Lung microvascular endothelial cell (primary cell): ENCODE measurements at regions not wholly inside any gene's neighbourhood (a gene's known extent, or its start where the extent isn't known, plus 50 kb on each side); places are given as distances from the start of the nearest gene placed in this dataset.

Experiments used
- DNase-seq, 2 donors: peaks; one replicate each; pipeline versions ENCODE4 v3.0.0 to v3.0.0-alpha.2; 2010; ENCODE audit warnings: low read depth in 2 of 2

DNA sequence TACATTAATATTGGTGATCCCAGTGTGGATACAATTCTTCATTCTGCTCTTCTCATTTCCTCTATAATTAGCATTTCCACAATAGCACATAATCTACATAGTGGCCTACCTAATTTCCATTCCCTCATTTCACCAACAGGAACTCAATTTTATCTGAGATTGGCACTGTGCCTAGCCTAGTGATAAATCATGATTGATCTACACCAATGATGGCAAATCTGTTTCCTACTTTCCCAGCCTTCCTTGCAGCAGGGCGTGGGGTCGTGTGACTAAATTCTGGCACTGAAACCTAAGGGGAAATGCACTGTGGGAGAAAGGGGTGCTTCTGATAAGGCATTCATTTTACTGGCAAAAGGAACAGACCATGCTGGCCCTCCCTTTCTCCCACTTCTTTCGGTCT, 66.6 kb upstream of the TOM1L1 start:
- no peak for DNase-seq

DNA sequence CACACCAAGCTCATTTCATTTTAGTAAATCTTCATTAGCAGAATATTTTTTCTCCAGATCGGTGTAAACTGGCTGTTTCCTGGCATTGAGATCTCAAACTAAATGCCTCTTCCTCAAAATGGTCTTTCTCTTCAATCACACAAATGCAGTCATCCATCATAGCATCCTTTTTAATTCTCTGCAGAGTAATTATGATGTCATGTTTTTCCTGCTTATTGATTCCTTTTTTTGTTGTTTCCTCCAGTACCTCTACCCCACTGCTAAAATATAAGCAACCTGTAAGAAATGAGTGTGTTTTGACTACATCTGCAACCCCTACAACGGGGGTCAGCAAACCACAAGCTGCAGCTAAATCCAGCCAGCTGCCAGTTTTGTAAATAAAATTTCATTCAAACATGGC, 65.6 kb upstream of the TOM1L1 start:
- DNase-seq = no peak

DNA sequence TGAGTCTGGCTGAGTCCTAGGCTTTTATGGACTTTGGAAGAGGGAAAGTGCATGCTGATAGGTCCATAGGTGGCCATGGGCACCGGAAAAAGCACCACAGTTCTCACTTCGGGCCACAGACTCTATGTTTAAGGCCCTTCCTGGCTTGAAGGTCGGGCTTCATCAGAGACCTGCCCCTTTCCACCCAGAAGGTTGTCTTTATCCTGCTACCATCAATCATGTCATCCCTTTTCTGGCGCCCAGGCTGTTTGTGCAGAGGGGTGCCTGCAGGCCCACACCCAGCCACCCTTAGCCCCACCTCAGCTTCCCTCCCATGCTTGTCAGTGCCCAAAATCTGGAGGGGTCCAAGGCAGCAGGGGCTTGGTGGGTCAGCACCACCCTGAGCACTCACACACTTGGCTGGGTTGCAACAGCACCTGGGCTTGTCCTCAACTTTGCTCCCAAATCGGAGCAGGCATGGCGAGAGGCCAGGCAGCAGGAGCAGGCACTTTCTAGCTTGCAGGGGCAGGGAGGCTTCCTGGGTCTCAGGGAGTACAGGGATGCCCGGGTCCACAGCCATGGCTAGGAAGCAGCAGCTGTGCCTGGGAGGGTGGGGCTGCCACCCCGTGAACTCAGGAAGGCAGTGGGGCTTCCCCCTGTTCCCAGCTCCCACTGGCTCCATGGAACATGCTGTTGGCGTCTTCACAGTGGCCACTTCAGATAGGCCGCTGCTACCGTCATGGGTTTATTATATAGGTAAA, 63.8 kb upstream of the TOM1L1 start:
- DNase-seq = no peak

DNA sequence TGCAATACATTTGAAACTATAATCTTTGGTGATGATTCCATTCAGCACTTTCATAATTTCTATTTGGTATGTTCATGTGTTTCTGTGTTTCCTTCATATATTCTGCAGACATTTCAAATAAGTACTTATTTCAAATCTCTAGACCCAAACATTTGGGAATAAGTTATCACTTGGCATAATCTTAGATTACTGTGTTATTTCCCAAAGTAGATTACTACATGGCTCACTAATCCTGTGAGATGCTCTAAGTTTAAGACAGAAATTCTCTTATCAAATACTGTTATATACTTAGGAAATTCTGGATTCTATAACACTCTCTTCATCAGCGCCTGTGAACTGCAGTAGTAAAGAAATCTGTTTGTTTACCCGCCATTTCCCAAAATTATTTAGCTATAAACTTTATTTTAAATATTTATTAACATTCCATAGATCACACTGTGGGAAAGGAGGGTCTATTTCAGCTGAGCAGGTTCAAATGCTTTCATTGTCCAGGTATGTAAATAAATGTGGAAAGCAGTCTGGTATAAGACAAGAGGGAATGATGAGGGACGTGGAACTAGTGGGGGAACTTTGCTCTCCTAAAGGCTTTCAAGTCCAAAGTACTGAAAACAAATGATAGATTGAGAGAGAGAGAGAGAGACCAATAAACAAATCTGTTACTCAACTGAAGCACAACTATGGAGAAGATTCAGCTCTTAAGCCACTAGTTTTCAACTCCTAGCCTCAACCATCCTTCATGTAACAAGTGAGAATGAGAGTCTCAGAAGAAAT, 61.8 kb upstream of the TOM1L1 start:
- DNase-seq = no peak

DNA sequence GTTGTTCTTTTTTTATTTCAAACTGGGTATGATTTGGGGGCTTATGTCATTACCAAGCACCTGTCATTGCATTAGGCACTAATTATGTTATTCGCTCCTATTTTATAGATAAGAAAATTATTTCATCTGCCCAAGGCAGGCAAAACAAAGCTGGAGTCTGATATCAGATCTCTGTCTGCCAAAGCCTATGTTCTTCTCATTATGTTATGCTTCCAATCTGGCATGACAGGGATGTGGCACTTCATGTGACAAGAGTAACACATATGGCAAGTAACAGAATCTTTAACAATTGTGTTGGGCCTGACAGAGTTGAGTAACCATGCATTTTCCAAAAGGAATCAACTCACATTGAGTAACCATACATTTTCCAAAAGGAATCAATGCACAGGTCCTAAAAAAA, 61.2 kb upstream of the TOM1L1 start:
- no peak for DNase-seq

DNA sequence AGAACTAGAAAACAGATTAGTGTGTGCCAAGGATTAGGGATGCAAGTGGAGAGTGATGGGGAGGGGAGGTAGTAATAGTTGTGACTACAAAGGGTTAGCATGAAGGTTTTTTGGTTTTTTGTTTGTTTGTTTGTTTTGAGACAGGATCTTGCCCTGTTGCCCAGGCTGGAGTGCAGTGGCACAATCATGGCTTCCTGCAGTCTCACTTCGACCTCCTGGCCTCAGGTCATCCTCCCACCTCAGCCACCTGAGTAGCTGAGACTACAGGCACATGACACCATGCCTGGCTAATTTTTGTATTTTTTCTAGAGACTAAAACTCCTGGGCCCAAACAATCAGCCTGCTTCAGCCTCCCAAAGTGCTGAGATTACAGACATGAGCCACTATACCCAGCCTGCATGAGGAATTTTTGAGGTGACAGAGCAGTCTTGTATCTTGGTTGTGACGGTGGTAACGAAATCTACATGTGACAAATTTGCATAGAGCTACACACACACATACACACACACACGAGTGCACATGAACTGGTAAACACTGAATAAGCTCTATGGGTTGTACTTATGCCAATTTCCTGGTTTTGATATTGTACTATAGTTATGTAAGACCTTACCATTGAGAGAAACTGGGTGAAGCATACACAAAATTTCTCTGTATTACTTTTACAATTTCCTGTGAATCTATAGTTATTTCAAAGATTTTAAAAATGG, 59.6 kb upstream of the TOM1L1 start:
- DNase-seq = no peak

DNA sequence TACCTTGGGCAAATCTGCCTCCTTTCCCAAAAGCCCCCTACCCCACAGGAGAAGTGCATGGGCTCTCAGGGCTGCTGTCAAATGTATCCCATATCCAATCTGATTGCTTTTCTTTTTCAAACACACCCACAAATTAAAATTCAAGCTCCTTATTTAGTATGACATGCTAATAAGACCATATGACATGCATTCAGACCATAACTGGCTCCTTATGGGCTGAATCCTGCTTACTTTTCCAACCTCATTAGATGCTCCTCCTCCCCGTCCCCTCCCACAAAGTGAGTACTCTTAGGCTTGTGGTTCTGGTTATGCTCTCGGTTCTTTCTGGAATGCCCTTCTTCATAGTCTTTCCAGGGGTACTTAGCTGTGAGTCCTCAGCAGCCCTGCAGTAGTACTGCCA, 59.0 kb upstream of the TOM1L1 start:
- DNase-seq = no peak

DNA sequence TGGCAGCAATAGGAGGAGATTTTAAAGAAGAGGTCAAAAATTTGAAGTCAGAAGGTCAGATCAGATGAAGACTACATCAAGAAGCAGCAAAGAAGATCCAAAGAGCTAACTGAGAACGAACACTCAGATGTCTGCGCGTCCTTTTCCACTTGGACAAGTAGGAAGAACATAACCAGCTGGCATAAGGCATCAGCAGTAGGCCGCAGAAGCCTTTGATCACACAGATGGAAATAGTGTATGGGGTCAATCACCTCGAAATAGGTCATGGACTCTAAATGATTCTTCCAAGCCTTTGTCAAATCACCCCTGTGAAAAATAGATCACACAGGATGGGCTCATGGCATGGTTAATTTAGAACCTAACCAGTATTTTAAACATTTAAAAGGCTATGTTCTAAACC, 56.4 kb upstream of the TOM1L1 start:
- DNase-seq = no peak

DNA sequence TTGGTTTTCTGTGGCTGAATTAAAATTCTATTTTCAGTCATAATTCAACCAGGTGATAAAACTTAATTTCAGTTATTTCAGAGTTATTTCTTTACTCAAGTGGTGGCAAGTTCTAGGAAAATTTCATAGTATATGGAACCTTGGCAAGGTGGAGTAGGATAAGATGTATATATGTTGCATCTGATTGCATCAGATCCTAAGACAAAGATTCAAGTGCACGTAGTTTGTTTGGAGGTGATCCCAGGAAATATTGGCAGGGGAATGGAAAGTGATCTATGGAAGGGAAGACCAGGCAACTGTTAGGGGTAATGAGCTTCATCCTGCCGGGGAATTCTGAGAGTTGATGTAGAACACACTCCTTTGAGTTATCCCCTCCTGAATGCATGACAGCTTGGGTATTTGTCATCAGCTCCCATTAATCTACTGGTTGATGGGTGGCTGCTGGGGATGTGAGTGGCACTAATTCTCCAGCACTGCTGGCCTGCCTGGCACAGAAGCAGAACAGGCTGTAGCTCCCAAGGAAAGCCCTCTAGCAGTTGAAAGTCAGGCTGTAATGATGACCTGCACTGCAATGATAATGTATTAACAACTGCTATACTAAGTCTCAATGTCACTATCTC, 52.2 kb upstream of the TOM1L1 start:
- DNase-seq = no peak

DNA sequence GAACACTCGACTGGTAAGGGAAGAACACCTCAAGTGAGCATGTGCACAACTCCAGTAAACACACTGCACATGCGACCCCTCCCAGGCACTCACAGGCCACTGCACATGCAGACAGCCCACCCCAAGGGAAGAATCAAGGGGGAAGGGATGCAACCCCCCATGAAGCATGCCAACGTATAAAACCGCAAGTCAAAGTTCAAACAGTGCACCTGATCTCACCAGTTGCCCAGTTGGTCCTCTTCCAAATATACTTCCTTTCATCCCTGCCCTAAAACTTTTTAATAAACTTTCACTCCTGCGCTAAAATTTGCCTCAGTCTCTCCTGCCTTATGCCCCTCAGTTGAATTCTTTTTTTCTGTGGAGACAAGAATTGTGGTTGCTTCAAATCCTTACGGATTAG, 51.0 kb upstream of the TOM1L1 start:
- no peak for DNase-seq
